Right lobe of liver (tissue), 4 donors: ENCODE measurements at regions not wholly inside any gene's neighbourhood (a gene's known extent, or its start where the extent isn't known, plus 50 kb on each side); places are given as distances from the start of the nearest gene placed in this dataset.

Experiments
- POLR2A ChIP-seq: fragments of 450-650 bp; IDR thresholded peaks from one replicate; pipeline ENCODE4 v1.6.1; 2017; ENCODE audit warnings: antibody characterized with exemption, mild to moderate bottlenecking
- TF ChIP-seq, protein P1 (sequence below), 4 donors: fragments of 200-600 bp in 3 of 4; fragments of 450-650 bp in 1 of 4; IDR thresholded peaks; one replicate each; pipeline versions ENCODE4 v1.5.1 to v1.8.0; 2016 to 2022; ENCODE audit warnings: antibody characterized with exemption in 4 of 4, mild to moderate bottlenecking in 2 of 4
- donor health status: DM: no; HTN: no; CAD: no.
- donor health status: DM: no; HTN: no; CAD: no.
- donor health status: DM: no; HTN: yes; CAD: no.

DNA sequence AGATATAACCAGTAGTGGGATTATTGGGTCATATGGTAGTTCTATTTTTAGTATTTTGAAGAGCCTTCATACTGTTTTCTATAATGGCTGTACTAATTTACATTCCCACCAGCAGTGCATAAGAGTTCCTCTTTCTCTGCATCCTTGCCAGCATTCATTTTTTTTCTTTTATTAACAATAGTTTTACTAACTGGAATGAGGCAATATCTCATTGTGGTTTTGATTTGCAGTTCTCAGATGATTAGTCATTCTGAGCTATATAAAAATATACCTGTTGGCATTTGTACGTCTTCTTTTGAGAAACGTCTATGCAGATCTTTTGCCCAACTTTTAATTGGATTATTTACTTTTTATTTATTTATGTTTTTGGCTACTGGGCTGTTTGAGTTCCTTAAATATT is 1579.3 kb upstream of the CDH6 start:
- TF ChIP-seq, protein P1, sequence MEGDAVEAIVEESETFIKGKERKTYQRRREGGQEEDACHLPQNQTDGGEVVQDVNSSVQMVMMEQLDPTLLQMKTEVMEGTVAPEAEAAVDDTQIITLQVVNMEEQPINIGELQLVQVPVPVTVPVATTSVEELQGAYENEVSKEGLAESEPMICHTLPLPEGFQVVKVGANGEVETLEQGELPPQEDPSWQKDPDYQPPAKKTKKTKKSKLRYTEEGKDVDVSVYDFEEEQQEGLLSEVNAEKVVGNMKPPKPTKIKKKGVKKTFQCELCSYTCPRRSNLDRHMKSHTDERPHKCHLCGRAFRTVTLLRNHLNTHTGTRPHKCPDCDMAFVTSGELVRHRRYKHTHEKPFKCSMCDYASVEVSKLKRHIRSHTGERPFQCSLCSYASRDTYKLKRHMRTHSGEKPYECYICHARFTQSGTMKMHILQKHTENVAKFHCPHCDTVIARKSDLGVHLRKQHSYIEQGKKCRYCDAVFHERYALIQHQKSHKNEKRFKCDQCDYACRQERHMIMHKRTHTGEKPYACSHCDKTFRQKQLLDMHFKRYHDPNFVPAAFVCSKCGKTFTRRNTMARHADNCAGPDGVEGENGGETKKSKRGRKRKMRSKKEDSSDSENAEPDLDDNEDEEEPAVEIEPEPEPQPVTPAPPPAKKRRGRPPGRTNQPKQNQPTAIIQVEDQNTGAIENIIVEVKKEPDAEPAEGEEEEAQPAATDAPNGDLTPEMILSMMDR (IDR thresholded peaks at IDR 0.05), result no peak
- no peak for TF ChIP-seq POLR2A
